ENCODE measurements at regions not wholly inside any gene's neighbourhood (a gene's known extent, or its start where the extent isn't known, plus 50 kb on each side); places are given as distances from the start of the nearest gene placed in this dataset.

DNA sequence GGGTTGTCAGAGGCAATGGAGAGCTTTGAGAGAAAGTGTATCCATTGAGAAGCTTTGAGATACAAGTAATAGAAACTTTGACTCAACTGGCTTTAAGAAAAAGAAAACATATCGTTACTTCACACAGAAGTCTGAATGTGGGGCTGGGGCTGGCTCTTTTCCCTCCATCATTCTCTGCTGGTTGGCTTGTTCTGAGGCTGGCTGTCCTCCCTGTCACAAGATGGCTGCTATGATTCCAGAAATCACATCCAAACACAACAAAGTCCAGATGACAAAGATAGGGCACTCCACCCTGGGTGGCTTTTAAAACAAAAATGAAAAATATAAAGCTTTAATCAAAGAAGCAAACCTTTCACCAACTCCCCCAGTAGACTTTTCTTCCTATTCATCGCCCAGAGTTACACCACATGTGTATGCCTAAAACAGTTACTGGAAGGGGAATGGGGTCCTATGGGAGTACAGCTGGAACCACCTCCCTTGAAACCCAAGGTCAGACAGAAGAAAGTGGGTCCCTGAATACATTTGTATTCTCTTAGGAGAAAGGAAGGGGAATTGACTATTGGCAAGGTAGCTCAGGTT is 284.3 kb downstream of the GAS1 start:
- no peak for TF ChIP-seq CTCF (IDR thresholded peaks at IDR 0.05; ENCODE audit: poor library complexity)
- TF ChIP-seq EZH2 (IDR thresholded peaks at IDR 0.05; ENCODE audit: borderline replicate concordance): no peak

Data from hepatocyte (in vitro differentiated cells).